NT2/D1 (cell line): ENCODE measurements at regions not wholly inside any gene's neighbourhood (a gene's known extent, or its start where the extent isn't known, plus 50 kb on each side); places are given as distances from the start of the nearest gene placed in this dataset.

Experiments used
- DNase-seq: peaks from one replicate; pipeline ENCODE4 v3.0.0-alpha.2; 2011; ENCODE audit warnings: low read depth, low spot score
- H3K27me3 ChIP-seq: 2 replicates; pipeline ENCODE4 v1.6.0; 2011; ENCODE audit warnings: mild to moderate bottlenecking; ENCODE audit not compliant: insufficient read length, insufficient read depth
- H3K36me3 ChIP-seq: 2 replicates; pipeline ENCODE4 v1.6.1; 2011; ENCODE audit warnings: mild to moderate bottlenecking, low read length, mixed read lengths; ENCODE audit not compliant: insufficient read depth, insufficient read length
- H3K4me1 ChIP-seq: 2 replicates; pipeline ENCODE4 v1.5.1; 2011; ENCODE audit not compliant: insufficient read depth, insufficient read length
- H3K4me3 ChIP-seq: 2 replicates; pipeline ENCODE4 v1.5.1; 2011; ENCODE audit warnings: low read depth; ENCODE audit not compliant: insufficient read length
- H3K9ac ChIP-seq: 2 replicates; pipeline ENCODE4 v1.6.0; 2011; ENCODE audit warnings: low read depth; ENCODE audit not compliant: insufficient read length
- H3K9me3 ChIP-seq: 2 replicates; pipeline ENCODE4 v1.5.1; 2011; ENCODE audit warnings: mild to moderate bottlenecking, low read length; ENCODE audit not compliant: insufficient read depth
- SUZ12 ChIP-seq: IDR thresholded peaks from 2 replicates; pipeline ENCODE4 v1.6.1; 2011; ENCODE audit not compliant: insufficient read length, insufficient read depth; ENCODE audit errors: extremely low read depth
- YY1 ChIP-seq: IDR thresholded peaks from 2 replicates; pipeline ENCODE4 v1.6.1; 2011; ENCODE audit not compliant: insufficient read length, insufficient read depth
- ZNF274 ChIP-seq: IDR thresholded peaks from 2 replicates; pipeline ENCODE4 v1.6.1; 2011; ENCODE audit warnings: mild to moderate bottlenecking, low read depth, low read length

GRCh38 chr6:82690283-82690682 lies 326.7 kb downstream of the TPBG start:
- H3K27me3 ChIP-seq = no peaks in the 10 kb centered on the region
- no peaks in the 10 kb centered on the region for H3K36me3 ChIP-seq
- H3K4me3 ChIP-seq = no peak overlapping the region
- no peak for DNase-seq
- no peaks in the 10 kb centered on the region for H3K9me3 ChIP-seq
- H3K9ac ChIP-seq = no peak overlapping the region
- no peaks in the 10 kb centered on the region for H3K4me1 ChIP-seq
- no peak for TF ChIP-seq YY1
- TF ChIP-seq SUZ12 = no peak

DNA sequence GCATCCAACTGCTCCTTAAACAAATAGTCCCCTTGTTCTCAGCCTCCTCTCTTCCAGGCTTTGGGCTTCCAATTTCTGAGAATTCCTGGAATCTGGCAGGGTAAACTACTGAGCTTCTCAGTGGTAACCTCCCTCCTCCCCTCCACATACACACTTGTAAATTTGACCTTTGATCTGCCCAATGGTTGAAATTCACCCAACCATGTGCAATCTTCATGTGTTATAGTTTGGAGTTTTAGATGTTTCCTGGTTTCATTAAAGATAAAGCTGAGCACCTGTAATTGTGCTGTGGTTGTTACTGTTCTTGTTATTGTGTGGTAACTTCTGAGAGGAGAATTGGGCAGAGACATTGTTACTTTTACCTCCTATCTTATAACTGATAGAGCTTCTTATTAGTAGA lies 328.4 kb downstream of the TPBG start:
- TF ChIP-seq YY1 (no peak), SUZ12 (no peak), ZNF274 (no peak)
- no peaks in the 10 kb centered on the region for H3K4me1 ChIP-seq
- H3K4me3 ChIP-seq = no peak overlapping the region
- no peak for DNase-seq
- no peaks in the 10 kb centered on the region for H3K27me3 ChIP-seq
- H3K9ac ChIP-seq = no peak overlapping the region
- H3K9me3 ChIP-seq = no peaks in the 10 kb centered on the region
- H3K36me3 ChIP-seq = no peaks in the 10 kb centered on the region

DNA sequence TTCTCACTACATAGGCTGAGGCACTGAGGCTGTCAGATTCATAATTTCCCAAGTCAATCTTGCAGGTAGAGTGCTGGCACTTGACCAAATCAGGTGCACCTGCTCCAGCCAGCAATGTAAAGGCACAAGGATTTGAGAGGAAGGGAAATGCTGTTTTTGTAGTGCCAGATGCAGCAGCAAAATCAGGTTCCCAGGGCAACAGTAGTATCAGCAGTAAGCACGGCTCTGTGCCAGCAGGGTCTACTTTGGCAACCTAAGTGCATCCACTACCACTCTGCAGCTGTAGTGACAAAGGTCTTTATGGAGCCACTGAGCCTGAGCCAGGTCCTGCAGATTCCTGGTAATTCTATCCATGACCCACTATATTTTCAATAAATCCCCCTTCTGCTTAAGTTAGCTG lies 329.5 kb downstream of the TPBG start:
- no peak for TF ChIP-seq SUZ12
- Histone ChIP-seq H3K4me3 (no peak overlapping the region), H3K9ac (no peak overlapping the region), H3K27me3 (no peaks in the 10 kb centered on the region), H3K9me3 (no peaks in the 10 kb centered on the region), H3K36me3 (no peaks in the 10 kb centered on the region), H3K4me1 (no peaks in the 10 kb centered on the region)
- DNase-seq = no peak

- Histone ChIP-seq H3K36me3 (no peaks in the 10 kb centered on the region), H3K9ac (no peak overlapping the region), H3K4me1 (no peaks in the 10 kb centered on the region), H3K9me3 (peaks cover 11% of the 10 kb centered on the region; the same call in 1 of the 2 replicates), H3K27me3 (no peaks in the 10 kb centered on the region), H3K4me3 (no peak overlapping the region)
- TF ChIP-seq SUZ12 (no peak), ZNF274 (no peak), YY1 (no peak)
- no peak for DNase-seq
Measured at GRCh38 chr6:82701341-82701740, 337.7 kb downstream of the TPBG start.

DNA sequence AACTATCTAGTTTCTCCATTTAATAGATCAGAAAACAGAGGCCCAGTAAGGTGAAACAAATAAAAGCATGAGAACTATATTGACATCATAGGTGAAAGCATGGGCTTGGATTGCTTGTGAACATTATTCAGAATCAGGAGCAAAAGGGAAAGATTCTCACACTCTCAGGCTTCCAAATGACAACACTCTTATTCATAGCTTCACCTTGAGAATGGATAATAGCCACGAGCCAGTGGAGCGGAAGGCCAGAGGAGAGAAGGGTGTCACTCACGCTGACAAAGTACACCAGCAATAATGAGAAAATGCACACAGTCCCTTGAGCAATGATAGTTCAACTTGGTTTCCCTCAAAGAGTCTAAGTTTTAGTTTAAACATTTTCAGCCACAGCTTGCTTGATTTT lies 339.0 kb downstream of the TPBG start:
- no peaks in the 10 kb centered on the region for H3K36me3 ChIP-seq
- no peak overlapping the region for H3K4me3 ChIP-seq
- no peaks in the 10 kb centered on the region for H3K27me3 ChIP-seq
- no peaks in the 10 kb centered on the region for H3K4me1 ChIP-seq
- H3K9ac ChIP-seq = no peak overlapping the region
- DNase-seq = no peak
- peaks cover 11% of the 10 kb centered on the region; the same call in 1 of the 2 replicates for H3K9me3 ChIP-seq
- TF ChIP-seq YY1 (no peak), SUZ12 (no peak), ZNF274 (no peak)

DNA sequence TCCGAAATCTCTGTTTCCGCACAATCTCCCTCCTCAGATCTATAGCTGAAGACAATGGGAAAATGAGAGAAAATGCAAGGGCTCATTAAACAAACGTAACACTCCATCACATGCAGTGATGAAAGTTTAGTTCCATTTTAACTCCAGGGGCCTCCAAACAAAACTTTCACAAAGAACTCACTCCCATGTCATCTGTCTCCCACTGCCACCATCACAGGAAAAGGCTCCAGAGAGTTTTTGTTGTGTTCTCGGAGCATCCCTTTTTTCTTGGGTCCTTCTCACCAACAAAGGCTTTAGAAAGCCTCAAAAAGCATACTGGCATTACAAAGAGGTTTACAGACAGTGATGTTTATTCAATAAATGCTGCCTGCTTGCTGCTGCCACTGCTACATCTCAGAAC lies 339.6 kb downstream of the TPBG start:
- Histone ChIP-seq H3K9ac (no peak overlapping the region), H3K36me3 (no peaks in the 10 kb centered on the region), H3K9me3 (peaks cover 11% of the 10 kb centered on the region; the same call in 1 of the 2 replicates), H3K27me3 (no peaks in the 10 kb centered on the region), H3K4me1 (no peaks in the 10 kb centered on the region), H3K4me3 (no peak overlapping the region)
- TF ChIP-seq SUZ12 = no peak
- TF ChIP-seq ZNF274 = no peak
- DNase-seq = no peak

DNA sequence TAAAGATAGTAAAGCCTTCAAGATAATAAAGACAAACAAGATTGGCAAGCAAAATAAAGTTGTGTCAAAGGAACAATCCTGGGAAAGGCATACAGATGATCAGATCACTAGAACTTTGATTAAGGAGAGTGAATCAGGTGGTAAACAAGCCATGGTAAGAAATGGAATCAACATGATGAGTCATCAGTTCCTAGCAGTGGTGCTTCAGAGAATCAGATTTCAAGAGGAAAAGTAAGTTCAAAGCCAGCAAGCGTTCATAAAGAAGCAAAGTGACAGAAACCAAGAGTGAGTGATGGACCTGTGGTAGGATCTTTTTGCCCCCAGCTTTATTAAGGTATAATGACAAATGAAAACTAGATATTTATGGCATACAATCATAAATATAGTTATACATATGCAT lies 340.4 kb downstream of the TPBG start:
- H3K4me3 ChIP-seq = no peak overlapping the region
- no peak for TF ChIP-seq YY1
- TF ChIP-seq SUZ12 = no peak
- no peak overlapping the region for H3K9ac ChIP-seq
- no peak for DNase-seq
- peaks cover 11% of the 10 kb centered on the region; the same call in 1 of the 2 replicates for H3K9me3 ChIP-seq
- no peaks in the 10 kb centered on the region for H3K36me3 ChIP-seq
- H3K4me1 ChIP-seq = no peaks in the 10 kb centered on the region
- no peaks in the 10 kb centered on the region for H3K27me3 ChIP-seq

- no peaks in the 10 kb centered on the region for H3K36me3 ChIP-seq
- DNase-seq = no peak
- H3K9me3 ChIP-seq = peaks cover 11% of the 10 kb centered on the region; the same call in 1 of the 2 replicates
- no peak overlapping the region for H3K4me3 ChIP-seq
- no peak overlapping the region for H3K9ac ChIP-seq
- H3K27me3 ChIP-seq = no peaks in the 10 kb centered on the region
- no peak for TF ChIP-seq SUZ12
- TF ChIP-seq YY1 = no peak
- TF ChIP-seq ZNF274 = no peak
- H3K4me1 ChIP-seq = no peaks in the 10 kb centered on the region
Measured at GRCh38 chr6:82705579-82705978, 342.0 kb downstream of the TPBG start.
